ENCODE measurements at regions not wholly inside any gene's neighbourhood (a gene's known extent, or its start where the extent isn't known, plus 50 kb on each side); places are given as distances from the start of the nearest gene placed in this dataset.

DNA sequence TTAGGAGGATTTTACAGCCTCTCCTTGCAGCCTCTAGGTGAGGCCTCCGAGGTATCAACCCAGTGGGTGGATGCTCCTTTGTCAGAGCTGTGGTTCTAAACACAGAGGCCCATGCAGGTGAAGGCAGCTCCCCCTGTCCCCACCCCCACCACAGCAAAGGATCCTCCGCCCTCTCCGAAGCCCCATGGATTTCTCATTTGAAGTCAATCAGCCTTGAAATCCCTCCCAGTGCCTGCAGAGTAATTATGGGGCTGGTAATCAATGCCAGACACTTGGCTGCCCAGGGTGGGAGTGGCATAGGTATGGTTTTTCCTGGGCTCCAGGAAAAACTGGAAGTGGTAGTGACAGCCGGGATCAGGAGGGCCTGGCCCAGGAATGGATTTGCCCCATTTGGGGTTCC is 119.5 kb upstream of the CSF3R start:
- no peak for DNase-seq

DNA sequence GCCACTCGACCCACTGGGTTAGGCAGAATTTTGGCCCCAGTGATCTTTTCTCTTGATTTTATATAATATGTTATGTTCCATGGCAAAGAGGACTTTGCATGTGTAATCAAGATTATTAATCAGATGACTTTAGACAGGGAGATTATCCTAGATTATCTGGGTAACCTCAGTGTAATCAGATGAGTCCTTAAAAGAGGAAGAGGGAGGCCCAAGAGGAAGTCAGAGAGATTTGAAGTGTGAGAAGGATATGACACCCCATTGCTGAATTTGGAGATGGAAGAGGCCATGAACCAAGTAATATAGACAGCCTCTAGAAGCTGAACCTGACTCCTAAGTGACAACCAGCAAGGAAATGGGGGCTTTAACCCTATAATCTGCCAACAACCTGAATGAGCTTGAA is 117.1 kb upstream of the CSF3R start:
- no peak for DNase-seq

DNA sequence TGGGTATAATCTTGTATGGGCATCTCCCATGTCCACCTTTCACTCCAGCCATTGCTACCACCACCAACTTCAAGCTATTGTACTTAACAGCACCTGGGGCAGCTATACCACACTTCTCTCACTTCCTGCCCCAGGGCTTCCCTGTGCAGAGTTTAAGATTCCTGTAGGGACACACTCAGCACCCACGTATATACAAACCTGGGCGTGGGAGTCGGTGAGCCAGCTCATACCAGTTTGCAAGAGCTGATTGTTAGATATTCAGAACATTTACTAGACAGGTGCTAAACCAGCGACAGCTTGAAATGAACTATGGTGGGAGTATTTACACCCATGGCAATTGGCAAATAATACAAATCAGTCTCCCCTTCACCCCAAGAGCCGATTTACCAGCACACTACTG is 114.8 kb upstream of the CSF3R start:
- no peak for DNase-seq

DNA sequence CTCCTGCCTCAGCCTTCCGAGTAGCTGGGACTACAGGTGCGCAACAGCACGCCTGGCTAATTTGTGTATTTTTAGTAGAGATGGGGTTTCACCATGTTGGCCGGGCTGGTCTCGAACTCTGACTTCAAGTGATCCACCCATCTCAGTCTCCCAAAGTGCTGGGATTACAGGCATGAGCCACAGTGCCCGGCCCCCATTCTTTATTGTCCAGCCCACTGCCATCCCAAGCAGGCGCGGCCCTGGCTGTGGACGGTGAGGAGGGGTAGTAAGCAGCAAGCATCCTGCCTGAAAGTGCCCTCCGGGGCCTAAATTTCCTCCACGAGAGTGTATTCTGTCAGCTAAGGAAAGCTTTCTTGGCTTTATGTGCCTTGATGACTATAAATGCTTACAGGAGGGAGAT is 113.2 kb upstream of the CSF3R start:
- no peak for DNase-seq

DNA sequence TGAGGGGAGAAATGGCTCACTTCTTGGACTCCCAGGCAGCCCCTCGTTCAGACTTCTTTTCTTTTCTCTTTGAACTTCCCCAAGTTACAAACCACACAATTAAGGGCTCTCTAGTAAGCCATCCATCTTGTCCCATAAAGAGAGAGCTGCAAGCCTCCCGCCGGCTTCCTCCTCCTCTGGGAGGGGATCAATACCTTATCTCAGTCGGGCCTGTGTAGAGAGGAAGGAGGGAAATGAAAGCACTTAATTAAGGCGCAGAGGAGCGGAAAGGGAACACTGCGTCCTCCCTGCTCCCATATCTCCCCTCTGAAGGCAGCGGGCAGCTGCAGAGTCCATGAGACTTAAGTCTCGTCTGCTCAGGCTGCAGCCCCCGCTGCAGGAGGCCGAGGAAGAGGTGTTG is 112.6 kb upstream of the CSF3R start:
- no peak for DNase-seq

DNA sequence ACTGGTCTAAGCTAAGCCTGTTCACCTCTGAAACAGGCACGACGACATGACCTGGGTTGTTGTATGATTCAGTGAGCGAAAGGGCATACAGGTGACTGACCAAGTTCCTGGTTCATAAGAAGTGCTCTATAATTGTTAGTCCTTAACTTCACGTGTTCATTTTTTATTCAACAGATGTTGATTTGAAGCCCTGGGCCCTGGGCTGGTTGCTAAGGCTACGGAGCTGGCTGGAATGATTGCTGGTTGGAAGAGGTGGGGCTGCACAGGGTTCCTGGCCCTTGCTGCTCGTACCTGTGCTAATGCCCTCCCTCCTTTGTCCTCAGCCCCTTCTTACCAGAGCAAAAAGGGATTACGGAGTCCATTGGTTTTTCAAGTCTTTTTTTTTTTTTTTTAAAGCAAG is 111.3 kb upstream of the CSF3R start:
- no peak for DNase-seq

DNA sequence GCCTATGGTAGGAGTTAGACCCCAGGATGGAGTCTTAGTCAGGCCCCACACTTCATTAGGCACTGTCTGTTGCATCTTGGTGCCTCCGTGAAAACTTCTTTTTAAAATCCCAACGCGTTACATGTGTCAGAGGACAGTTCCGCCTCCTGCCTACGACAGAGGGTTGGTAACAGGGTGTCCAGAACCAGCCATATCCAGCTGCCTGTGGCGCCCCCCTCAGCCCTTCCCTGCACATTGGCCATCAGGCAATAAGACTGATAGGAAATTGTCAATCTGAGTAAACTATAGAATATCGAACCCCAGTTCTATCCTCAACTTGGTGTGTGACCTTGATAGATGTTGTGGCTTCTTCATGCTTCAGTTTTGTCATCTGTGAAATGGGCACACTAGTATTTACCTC is 108.6 kb upstream of the CSF3R start:
- DNase-seq = no peak

DNA sequence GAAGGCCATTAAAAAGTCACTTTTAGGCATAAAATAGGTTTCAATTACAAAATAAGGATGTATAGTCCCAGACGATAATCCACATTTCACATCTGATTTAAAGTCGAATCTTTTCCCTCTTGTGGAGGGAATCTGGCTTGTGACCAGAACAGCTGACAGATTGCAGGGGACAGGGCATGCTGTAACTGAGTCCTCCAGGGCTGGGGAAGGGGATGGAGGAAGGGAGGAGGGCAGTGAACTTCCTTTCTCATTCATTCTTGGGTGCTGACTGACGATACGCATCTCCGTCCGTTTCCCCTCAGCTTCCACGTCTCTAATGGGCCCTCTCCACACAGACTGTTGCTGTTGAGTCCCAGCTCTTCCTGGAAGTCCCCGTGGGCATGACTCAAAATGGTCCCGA is 108.1 kb upstream of the CSF3R start:
- no peak for DNase-seq

DNA sequence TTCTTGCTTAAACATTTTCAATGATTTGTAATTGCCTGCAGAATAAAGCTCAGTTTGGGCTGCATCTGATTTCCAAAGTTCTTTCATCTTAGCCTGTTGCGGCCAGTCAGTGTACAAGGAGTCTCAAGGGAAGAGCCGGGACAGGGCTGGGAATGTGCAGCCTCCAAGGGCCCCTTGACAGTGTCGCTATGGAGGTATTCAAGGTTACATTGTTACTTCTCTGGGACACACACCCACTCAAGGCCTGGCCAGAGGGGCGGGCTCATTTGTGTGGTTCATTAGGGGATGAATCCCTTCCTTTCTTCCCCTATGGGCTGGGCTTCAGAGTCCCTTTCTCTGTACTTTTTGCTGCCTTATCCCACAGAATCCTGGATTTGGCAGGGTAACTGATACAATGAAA is 107.6 kb upstream of the CSF3R start:
- DNase-seq = no peak

DNA sequence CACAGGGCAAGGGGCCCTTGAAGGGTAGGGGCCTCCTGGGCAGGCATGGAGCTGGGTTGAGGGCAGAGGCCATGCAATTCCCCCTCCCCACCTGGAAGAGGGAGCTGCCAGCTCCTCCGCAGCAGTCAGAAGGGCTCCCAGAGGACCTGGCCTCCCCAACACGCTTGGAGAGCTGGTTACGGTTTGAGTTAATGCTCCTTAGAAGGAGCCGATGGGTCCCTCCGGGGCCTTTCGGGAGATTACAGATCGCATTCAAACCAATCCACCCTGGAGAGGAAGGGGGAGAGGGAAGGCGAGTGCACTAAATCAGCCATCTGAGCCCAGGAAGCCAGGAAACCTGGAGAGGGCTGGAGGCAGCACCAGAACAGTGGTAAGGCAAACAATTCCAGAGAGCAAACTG is 106.3 kb upstream of the CSF3R start:
- no peak for DNase-seq

DNA sequence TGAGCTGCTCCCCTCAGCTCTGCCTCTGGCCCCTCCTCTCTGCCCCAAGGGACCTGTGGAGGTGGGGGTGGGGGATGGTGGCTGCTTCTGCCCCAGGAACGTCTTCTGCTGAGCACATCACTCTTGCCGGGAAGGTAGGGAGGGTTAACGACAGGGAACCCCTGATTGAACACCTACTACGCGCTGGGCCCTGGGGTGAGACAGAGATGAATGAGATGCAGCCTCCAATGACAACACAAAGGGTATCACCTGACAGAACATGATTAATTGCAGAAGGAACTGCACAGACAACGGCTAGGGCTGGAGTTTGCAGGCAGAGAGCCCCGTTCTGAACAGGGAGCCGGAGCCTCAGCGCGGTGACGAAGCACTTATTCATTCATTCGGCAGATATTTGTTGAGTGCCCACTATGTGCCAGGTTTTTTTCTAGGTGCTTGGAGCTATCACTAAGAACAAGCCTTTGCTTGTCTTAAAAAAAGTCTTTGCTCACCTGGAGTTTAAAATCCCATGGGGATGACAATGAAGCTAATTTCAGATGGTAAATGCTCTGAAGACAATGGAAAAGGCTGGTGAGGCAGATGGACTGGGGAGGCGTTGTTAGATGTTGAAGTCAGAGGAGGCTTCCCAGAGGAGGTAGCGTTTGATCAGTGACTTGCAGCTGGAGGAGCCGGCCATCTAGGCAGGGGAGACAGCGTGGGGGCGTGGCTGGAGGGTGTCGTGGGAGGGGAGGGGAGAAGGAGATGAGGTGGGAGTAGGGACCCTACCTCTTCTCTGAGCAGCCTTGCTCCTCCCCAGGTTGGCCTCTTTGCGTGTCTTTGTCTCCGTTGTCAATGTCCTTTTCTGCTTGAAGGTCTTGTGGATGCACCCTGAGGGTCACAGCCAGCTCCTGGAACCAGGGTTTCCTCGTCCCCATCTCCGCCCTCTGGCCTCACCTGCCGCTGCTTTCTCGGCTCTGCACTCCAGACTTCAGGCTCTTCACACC is 103.1 kb upstream of the CSF3R start:
- DNase-seq = no peak

DNA sequence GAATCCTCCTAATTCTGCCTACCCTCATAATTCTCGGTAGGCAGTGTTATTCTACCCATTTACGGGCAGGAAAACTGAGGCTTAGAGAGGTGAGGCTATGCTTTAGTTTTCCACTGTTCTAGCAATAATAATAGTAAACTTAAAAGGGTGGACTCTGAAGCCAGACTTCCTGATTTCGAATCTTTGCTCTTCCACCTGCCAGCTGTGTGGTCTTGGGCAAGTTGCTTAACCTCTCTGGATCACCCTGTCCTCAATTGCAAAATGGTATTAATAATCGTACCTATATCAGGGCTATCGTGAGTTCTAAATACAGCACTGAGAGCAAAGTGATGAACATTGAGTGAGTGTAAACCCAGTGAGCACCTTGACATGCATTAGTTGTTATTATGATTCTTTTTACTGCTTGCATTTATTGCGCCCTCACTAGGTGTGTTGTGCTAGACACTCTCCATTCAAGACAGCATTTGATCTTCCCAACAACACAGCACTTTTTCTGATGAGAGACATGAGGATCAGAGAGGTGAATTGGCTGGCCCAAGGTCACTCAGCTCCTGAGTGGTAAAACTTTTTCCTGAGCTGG is 102.3 kb upstream of the CSF3R start:
- DNase-seq = no peak

DNA sequence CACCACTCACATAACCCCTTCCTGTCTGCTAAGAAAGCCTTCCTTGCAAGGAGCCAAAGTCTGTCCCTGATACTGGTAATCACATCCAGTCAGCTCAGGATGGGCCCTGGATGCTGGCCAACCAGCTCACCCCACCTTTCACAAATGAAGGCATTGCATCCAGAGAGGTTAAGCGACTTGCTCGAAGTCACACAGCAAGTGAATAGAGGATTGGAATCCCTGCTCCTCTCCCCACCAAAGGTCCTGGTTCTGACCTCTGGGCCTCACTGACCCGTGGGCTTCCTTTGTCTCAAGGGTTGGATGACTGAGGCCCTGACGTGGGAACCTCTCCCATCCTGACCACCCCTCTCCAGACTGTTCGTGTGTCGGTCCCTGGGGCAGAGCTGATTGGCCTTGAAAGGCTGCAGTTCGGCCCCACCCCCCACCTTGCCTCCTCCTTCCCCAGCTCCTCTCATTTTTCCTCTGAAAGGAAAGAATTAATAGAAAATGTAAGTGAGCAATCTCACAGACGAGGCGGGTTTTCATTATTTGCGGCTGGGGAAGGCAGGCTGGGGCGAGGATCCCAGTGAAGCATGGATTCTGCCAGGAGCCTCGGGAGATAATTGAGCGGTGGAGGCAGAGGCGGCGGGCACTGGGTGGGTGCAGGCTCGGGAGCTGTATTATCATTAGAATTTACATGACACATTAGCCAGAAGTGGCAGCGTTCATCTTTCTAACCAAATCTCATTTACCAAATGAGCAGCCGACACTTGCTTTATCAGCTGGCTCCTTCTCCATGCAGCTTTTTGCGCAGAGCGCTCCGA is 101.5 kb upstream of the CSF3R start:
- no peak for DNase-seq

DNA sequence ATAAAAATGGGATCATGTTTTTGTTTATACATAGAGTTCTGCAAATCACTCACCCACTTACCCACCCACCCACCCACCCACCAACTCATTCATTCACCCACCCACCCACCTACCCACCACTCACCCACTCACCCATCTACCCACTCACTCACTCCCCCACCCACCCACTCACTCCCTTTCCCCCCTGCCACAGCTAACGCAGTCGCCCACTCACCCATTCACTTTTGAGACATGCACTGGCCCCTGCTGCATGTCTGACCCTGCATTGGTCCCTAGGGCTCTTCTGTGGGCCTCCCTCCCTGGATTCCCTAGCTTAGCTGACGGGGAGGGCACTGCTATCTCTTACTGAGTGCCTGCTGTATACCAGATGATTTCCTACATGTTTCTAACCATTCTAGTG is 100.4 kb upstream of the CSF3R start:
- no peak for DNase-seq

DNA sequence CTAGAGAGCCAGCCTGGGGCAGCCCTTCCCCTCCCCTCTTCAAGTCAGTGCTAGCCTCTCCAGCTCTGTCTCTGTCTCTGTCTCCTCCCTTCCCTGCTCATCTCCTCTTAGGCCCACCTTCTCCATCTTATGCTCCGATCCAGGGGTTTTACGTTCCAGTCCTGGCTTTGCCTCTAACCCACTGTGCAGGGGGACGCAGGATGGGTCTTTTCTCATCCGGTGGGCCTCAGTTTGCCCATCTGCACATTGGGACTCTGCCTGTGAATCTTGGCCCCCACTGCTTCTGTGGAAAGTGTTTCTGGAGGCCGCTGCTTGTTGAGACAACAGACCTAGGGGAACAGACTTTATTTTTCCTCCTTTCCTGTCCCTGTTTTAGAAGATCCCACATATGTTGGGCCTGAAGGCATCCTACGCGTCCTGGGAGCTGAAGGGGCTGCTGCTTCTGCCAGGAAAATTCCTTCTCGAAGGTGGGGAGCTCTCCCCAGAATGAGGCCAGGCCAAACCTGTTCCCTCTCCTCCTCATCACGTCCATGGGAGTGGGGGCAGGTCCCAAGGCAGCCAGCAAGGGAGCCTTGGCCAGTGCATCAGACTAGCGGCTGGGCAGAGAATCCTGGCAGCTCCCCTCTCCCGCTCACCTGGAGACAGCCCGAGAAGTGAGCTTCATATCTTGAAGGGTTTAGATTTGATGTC is 99.5 kb upstream of the CSF3R start:
- DNase-seq = no peak

DNA sequence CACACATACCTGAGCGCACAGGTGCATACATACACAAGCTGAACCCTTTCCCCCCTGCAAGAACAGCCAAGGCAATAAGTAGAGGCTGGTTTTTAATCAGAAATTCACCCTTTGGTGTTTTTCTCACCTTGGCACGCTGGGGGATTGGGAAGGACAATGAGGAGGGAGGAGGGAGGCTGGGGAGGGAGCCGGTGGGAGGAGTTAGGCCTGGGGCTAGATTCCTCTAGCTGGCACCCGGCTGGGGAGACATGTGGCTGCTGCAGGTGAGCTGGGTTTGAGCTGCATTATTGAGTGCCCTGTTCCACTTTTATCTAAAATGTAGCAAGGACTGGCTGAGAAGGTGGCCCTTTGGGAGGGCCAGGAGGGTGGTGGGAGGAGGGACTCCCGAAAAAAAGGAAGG is 97.8 kb upstream of the CSF3R start:
- DNase-seq = no peak

DNA sequence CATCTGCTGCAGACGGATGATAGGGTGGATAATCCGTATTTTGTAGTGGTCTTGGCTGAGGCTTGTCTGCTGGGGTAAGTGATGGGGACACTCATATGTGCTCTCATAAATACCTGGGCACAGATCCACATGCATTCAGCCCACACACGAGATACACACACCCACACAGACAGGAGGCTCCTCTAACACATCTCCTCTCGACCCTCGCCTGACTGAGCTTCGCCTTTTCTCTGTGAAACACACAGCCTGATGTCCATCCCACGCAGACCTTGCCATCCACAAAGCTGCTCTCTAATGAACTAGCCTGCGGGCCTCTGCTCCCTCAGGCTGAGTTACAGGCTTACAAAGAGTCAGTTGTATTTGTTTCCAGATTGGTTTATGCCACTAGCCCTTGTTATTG is 96.3 kb upstream of the CSF3R start:
- DNase-seq = no peak

DNA sequence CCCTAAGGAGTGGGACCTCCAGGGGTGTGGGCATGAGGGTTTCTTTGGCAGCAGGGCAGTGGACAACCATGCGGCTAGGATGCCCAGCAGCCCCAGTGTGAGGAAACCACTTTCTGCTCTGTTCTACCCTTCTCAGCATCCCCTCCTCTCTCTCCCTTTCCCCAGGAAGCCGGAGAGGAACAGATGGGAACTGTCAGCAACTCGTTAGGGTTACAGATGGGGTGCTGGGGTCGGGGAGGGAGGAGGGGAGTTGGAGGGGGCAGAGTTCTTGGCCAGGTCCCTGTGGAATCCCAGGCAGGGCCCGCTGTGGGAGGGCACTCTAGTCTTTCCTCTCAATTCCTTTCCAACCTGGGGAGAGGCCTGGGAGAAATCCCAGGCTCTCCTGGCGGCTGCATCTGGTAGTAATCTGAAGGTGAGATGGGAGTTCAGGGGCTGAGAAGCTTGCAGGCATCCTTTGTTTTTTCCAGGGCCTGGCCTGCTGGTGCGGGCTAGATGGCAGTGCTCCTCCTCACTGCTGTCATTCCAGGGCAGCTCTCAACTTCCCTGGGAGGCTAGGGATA is 93.9 kb upstream of the CSF3R start:
- DNase-seq = no peak

DNA sequence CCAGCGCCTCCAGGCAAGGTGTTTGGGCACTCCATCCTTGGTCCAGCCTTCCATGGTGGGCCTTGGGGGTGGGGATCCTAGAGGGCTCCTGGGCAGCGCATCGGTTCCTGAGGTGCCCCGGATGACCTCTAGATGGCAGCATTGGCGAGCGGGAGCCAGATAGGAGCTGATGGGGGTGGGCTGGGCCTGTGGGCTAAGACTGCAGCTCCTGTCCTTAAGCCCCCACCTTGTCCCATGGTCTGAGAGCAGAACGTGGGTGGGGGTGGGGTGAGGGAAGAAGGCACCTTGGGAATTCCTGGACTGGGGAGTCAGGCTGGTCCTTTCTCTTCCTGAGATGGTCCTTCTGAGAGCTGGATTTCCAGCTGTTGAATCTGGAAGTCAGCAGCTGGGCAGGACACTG is 93.4 kb upstream of the CSF3R start:
- peak; percentile 58 to 67 for DNase-seq

DNA sequence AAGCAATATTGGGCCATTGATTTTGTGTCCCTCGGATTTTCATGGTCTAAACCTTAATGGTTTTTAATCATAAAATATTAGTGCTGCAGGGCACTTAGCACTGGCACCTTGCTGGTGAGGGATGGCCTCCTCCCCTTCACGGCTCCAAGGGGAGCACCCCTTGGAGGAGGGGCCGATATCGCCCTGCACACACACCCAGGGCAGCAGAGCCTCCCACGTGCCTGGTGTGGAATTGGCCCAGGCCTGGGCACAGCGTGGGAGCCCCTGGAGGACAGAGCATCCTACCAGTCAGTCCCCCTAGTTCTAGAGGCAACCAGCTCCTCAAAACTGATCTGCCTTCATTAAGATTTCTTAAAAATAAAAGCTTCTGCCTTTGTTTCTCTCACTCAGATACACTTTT is 90.7 kb upstream of the CSF3R start:
- no peak for DNase-seq

DNA sequence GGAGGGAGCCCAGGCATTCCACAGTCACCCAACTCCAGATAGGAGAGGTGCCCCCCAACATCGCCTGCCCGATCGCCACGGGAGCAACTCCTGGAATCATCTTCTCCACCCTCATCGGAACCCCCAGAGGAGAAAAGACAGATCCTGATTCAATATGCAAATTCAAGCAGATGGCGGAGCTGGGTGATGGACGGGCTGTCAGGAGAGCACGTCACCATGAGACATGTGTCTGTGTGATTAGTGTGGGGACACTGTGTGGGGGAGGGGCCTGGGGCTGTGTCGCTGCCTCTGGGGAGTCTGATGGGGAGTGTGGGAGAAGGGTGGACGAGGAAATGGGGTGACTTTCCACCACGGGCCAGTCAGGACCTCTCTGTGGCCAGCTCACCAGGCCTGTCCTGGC is 90.2 kb upstream of the CSF3R start:
- DNase-seq = no peak

DNA sequence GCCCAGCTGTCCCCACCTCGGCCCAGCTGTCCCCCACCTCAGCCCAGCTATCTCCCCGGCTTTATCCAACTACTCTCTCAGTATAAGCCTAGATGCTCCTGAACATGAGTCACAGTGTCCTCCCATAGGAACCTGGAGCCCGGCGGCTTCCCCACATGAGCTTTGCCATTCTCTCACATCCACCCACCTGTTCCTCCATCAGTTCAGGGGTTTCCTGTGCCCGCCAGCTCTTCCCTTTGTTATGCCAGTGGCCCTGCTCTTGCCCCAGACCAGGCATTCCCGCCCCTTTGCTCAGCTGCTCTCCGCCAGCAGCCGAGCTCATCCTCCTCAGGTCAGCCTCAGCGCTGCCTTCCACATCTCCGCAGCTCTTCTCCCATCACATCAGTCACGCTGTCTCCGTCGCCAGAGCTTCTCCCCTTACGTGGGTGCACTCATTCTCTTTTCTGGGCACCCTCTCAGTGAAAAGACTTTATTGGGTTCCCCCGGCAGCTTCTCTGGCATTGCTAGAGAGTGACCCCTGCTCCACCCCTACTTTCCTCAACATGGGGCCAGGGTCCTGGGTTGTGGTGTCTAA is 89.5 kb upstream of the CSF3R start:
- DNase-seq = no peak

DNA sequence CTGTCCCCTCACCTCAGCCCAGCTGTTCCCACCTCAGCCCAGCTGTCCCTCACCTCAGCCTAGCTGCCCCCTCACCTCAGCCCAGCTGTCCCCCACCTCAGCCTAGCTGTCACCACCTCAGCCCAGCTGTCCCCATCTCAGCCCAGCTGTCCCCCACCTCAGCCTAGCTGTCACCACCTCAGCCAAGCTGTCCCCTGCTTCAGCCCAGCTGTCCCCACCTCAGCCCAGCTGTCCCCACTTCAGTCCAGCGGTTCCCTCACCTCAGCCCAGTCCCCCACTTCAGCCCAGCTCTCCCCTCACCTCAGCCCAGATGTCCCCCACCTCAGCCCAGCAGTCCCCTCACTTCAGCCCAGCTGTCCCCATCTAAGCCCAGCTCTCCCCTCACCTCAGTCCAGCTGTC is 88.4 kb upstream of the CSF3R start:
- no peak for DNase-seq

All from activated CD4-positive, alpha-beta T cell treated with anti-CD3 and anti-CD28 coated beads, Interleukin-2, amount 50 U/mL, for 48 hours (primary cell).